HepG2 (cell line): ENCODE measurements at regions not wholly inside any gene's neighbourhood (a gene's known extent, or its start where the extent isn't known, plus 50 kb on each side); places are given as distances from the start of the nearest gene placed in this dataset.

Source experiments
- ATAC-seq: fragments of 200-7000 bp; cut with Tn5 transposase; 3 replicates; pipeline ENCODE4 v1.9.1; 2020; ENCODE audit warnings: mild to moderate bottlenecking, moderate library complexity
- BruUV-seq: library from RNA; stranded (reverse); fragments of 400-500 nt; replicated peaks from 2 replicates; lab custom pipeline; 2021; lab: Mats Ljungman, UMichigan
- CTCF ChIA-PET: fragments of 300-600 bp; formaldehyde crosslinking; extraction: SDS; loops from one replicate; lab custom pipeline; 2021; ENCODE audit warnings: low total read pairs, inconsistent platforms, low intra/inter-chr PET ratio; lab: Yijun Ruan, JAX
- POLR2A ChIA-PET: fragments of 350-600 bp; sonication (Branson Sonifier 250); formaldehyde crosslinking; loops from one replicate; lab custom pipeline; 2020; ENCODE audit warnings: antibody characterized with exemption, inconsistent platforms; lab: Yijun Ruan, JAX
- DNase-seq: peaks from one replicate; pipeline ENCODE4 v3.0.0-alpha.2; 2015; ENCODE audit warnings: low spot score
- FAIRE-seq: peaks from 3 replicates; lab custom pipeline; 2011; peaks lifted over from hg19 to GRCh38; lab: Jason Lieb, UNC
- H2AFZ ChIP-seq: one replicate; pipeline ENCODE4 v1.6.1; 2011; ENCODE audit warnings: low read length, inconsistent platforms
- H3K27ac ChIP-seq: fragments of 300-600 bp; 3 replicates; pipeline ENCODE4 v1.8.0; 2011; ENCODE audit warnings: mixed run types, mild to moderate bottlenecking, mixed read lengths, low read length, inconsistent platforms; ENCODE audit not compliant: insufficient read depth; ENCODE audit errors: extremely low read length
- H3K27me3 ChIP-seq, 2 experiments: fragments of 200-600 bp in 1 of 2; 2 replicates in 1 of 2; 3 replicates in 1 of 2; pipeline versions ENCODE4 v1.6.0 to v1.8.0; 2011; ENCODE audit warnings: low read length in 2 of 2, mild to moderate bottlenecking in 2 of 2, moderate library complexity in 2 of 2, inconsistent platforms in 1 of 2; ENCODE audit not compliant: insufficient read depth in 2 of 2, control insufficient read depth in 1 of 2
- H3K36me3 ChIP-seq, 2 experiments: fragments of 200-600 bp in 1 of 2; replicated peaks in 1 of 2; 2 replicates in 1 of 2; 3 replicates in 1 of 2; pipeline versions ENCODE4 v1.5.1 to v1.8.0; 2011; ENCODE audit warnings: low read length in 2 of 2, inconsistent platforms in 1 of 2; ENCODE audit not compliant: insufficient read depth in 2 of 2, control insufficient read depth in 1 of 2
- H3K4me1 ChIP-seq: 2 replicates; pipeline ENCODE4 v1.5.1; 2012; ENCODE audit warnings: low read length, inconsistent platforms; ENCODE audit not compliant: insufficient read depth
- H3K4me2 ChIP-seq: 2 replicates; pipeline ENCODE4 v1.6.0; 2011; ENCODE audit warnings: low read depth, low read length, inconsistent platforms
- H3K4me3 ChIP-seq, 3 experiments: fragments of 200-600 bp in 1 of 3; sonication (generic), shearing (Covaris generic) in 1 of 3; replicated peaks in 1 of 3; 2 replicates each; pipeline ENCODE4 v1.5.1; 2011 to 2016; ENCODE audit warnings: low read length in 3 of 3, inconsistent platforms in 2 of 3, low read depth in 2 of 3, mild to moderate bottlenecking in 2 of 3, control low read depth in 1 of 3, mixed read lengths in 1 of 3; ENCODE audit not compliant: insufficient read depth in 1 of 3
- H3K79me2 ChIP-seq: one replicate; pipeline ENCODE4 v1.6.1; 2011; ENCODE audit warnings: low read length, inconsistent platforms; ENCODE audit not compliant: insufficient read depth
- H3K9ac ChIP-seq: 2 replicates; pipeline ENCODE4 v1.6.0; 2011; ENCODE audit warnings: mild to moderate bottlenecking, low read depth, low read length, inconsistent platforms; ENCODE audit not compliant: insufficient read depth
- H3K9me3 ChIP-seq: 2 replicates; pipeline ENCODE4 v1.5.1; 2012; ENCODE audit warnings: mild to moderate bottlenecking, low read length
- H4K20me1 ChIP-seq: 2 replicates; pipeline ENCODE4 v1.6.0; 2011; ENCODE audit warnings: inconsistent platforms, mild to moderate bottlenecking, low read length, moderate library complexity; ENCODE audit not compliant: insufficient read depth
- ATRX ChIP-seq: sonication (generic); formaldehyde crosslinking; IDR thresholded peaks from 2 replicates; pipeline ENCODE4 v1.4.0; 2020; ENCODE audit warnings: missing genetic modification reagents, borderline replicate concordance
- FOXP1 ChIP-seq, 2 experiments: fragments of 450-650 bp in 1 of 2; IDR thresholded peaks; 2 replicates each; pipeline ENCODE4 v1.6.1; 2017 to 2018; ENCODE audit warnings: antibody characterized with exemption in 1 of 2
- GATAD1 ChIP-seq: IDR thresholded peaks from 2 replicates; pipeline ENCODE4 v1.6.1; 2016; ENCODE audit warnings: missing genetic modification reagents, missing compliant biosample characterization
- JUN ChIP-seq: sonication (generic); formaldehyde crosslinking; IDR thresholded peaks from 2 replicates; pipeline ENCODE4 v1.4.0; 2020; ENCODE audit warnings: mild to moderate bottlenecking, missing genetic modification reagents
- NR3C1 ChIP-seq: sonication (generic); formaldehyde crosslinking; IDR thresholded peaks from 2 replicates; pipeline ENCODE4 v1.4.0; 2020; ENCODE audit warnings: missing genetic modification reagents
- SATB2 ChIP-seq: sonication (generic); formaldehyde crosslinking; IDR thresholded peaks from 2 replicates; pipeline ENCODE4 v1.5.0; 2020; ENCODE audit warnings: missing genetic modification reagents
- SNRNP70 ChIP-seq: fragments of 200-400 bp; formaldehyde crosslinking; IDR thresholded peaks from 2 replicates; pipeline ENCODE4 v1.6.1; 2017; ENCODE audit warnings: mild to moderate bottlenecking, low read depth, low read length, moderate library complexity
- WIZ ChIP-seq: sonication (generic); formaldehyde crosslinking; IDR thresholded peaks from 2 replicates; pipeline ENCODE4 v1.5.1; 2020; ENCODE audit warnings: mild to moderate bottlenecking, missing genetic modification reagents
- ZBTB2 ChIP-seq: sonication (generic); formaldehyde crosslinking; IDR thresholded peaks from 2 replicates; pipeline ENCODE4 v1.8.0; 2022; ENCODE audit warnings: low read depth, missing genetic modification reagents
- ZNF343 ChIP-seq: sonication (generic); formaldehyde crosslinking; IDR thresholded peaks from 2 replicates; pipeline ENCODE4 v1.4.0; 2020; ENCODE audit warnings: mild to moderate bottlenecking, missing genetic modification reagents
- ZNF629 ChIP-seq: sonication (generic); formaldehyde crosslinking; conservative IDR thresholded peaks from 2 replicates; pipeline ENCODE4 v1.5.0; 2020; ENCODE audit warnings: missing genetic modification reagents
- ZNF678 ChIP-seq: sonication (generic); formaldehyde crosslinking; IDR thresholded peaks from 2 replicates; pipeline ENCODE4 v1.4.0; 2020; ENCODE audit warnings: mild to moderate bottlenecking, missing genetic modification reagents
- ZNF691 ChIP-seq: sonication (generic); formaldehyde crosslinking; IDR thresholded peaks from 2 replicates; pipeline ENCODE4 v1.4.0; 2020; ENCODE audit warnings: missing genetic modification reagents, low read depth, mild to moderate bottlenecking, borderline replicate concordance
- ZNF724P ChIP-seq: sonication (generic); formaldehyde crosslinking; IDR thresholded peaks from 2 replicates; pipeline ENCODE4 v1.8.0; 2022; ENCODE audit warnings: missing genetic modification reagents, borderline replicate concordance
- WGBS: methylation state at CpG from one replicate; pipeline ENCODE4 v1.1.6; 2017; ENCODE audit warnings: low lambda C conversion rate; 5-methylcytosine and 5-hydroxymethylcytosine counted together
- in situ Hi-C: cut with HindIII; loops from 2 replicates; pipeline ENCODE4 v1.10.0; 2017; ENCODE audit warnings: low pct_unique_long_range_greater_than_20kb; ENCODE audit not compliant: extremely low pct_ligation_motif_present
- intact Hi-C: fragments of 100-400 bp; cut with micrococcal nuclease; formaldehyde crosslinking; loops from one replicate; pipeline ENCODE4 v1.10.0; 2022; ENCODE audit not compliant: unreplicated experiment

GRCh38 chr16:79844603-79845002 lies 244.1 kb upstream of the MAF start:
- H3K9me3 ChIP-seq: no peaks in the 10 kb centered on the region
- no peaks in the 10 kb centered on the region for H3K79me2 ChIP-seq
- no peaks in the 10 kb centered on the region for H3K36me3 ChIP-seq
- no peak overlapping the region for H3K9ac ChIP-seq
- H3K27me3 ChIP-seq: no peaks in the 10 kb centered on the region
- no peak overlapping the region for H2AFZ ChIP-seq
- no peaks in the 10 kb centered on the region for H3K4me1 ChIP-seq
- in situ Hi-C loops (no loop called here), intact Hi-C loops (no loop called here)
- BruUV-seq: no TSS peak
- CTCF ChIA-PET: no interaction called here
- no peak overlapping the region for H3K4me2 ChIP-seq
- WGBS: 4% methylated on average over 3 of the region's 3 CpGs
- POLR2A ChIA-PET: no interaction called here
- H3K4me3 ChIP-seq: no peak overlapping the region
- no peaks in the 10 kb centered on the region for H4K20me1 ChIP-seq
- no peak for TF ChIP-seq GATAD1 (CRISPR knock-in tag)
- TF ChIP-seq ZNF629 (CRISPR knock-in tag): no peak
- TF ChIP-seq SNRNP70: no peak
- TF ChIP-seq FOXP1 (IDR thresholded peaks at IDR 0.05): no peak
- TF ChIP-seq FOXP1 (CRISPR knock-in tag; IDR thresholded peaks at IDR 0.05): no peak
- no peak for TF ChIP-seq WIZ
- no peak for TF ChIP-seq ZBTB2 (CRISPR knock-in tag)
- TF ChIP-seq ZNF691 (CRISPR knock-in tag): no peak
- no peak for TF ChIP-seq ATRX (CRISPR knock-in tag)
- no peak for TF ChIP-seq JUN (CRISPR knock-in tag)
- TF ChIP-seq NR3C1 (CRISPR knock-in tag): no peak
- TF ChIP-seq ZNF724P (CRISPR knock-in tag): no peak
- no peak for TF ChIP-seq ZNF343 (CRISPR knock-in tag)
- no peak for TF ChIP-seq ZNF678 (CRISPR knock-in tag)
- TF ChIP-seq SATB2 (CRISPR knock-in tag): no peak
- no peak overlapping the region for H3K27ac ChIP-seq
- FAIRE-seq: no peak
- DNase-seq: no peak
- no peak for ATAC-seq
